ENCODE measurements at regions not wholly inside any gene's neighbourhood (a gene's known extent, or its start where the extent isn't known, plus 50 kb on each side); places are given as distances from the start of the nearest gene placed in this dataset.

GRCh38 chr5:173527671-173528070 lies 88.8 kb downstream of the BOD1 start:
- no peak for DNase-seq (ENCODE audit: low spot score)

GRCh38 chr5:173524136-173524535 lies 92.3 kb downstream of the BOD1 start:
- DNase-seq (ENCODE audit: low spot score) = no peak

- DNase-seq (ENCODE audit: low spot score) = no peak
These were observed 93.1 kb downstream of the BOD1 start for GRCh38 chr5:173523388-173523787.

- DNase-seq (ENCODE audit: low spot score) = no peak
These were observed 93.9 kb downstream of the BOD1 start for GRCh38 chr5:173522518-173522917.

- DNase-seq (ENCODE audit: low spot score) = no peak
These were observed 97.6 kb downstream of the BOD1 start for GRCh38 chr5:173518856-173519255.

- no peak for DNase-seq (ENCODE audit: low spot score)
These were observed 98.8 kb downstream of the BOD1 start for GRCh38 chr5:173517648-173518047.

GRCh38 chr5:173515526-173515925 lies 100.9 kb downstream of the BOD1 start:
- DNase-seq (ENCODE audit: low spot score) = no peak

- DNase-seq (ENCODE audit: low spot score) = no peak
These were observed 101.8 kb downstream of the BOD1 start for GRCh38 chr5:173514661-173515060.

- no peak for DNase-seq (ENCODE audit: low spot score)
These were observed 102.9 kb downstream of the BOD1 start for GRCh38 chr5:173513521-173513991.

- DNase-seq (ENCODE audit: low spot score) = no peak
These were observed 103.6 kb downstream of the BOD1 start for GRCh38 chr5:173512637-173513435.

GRCh38 chr5:173509060-173509459 lies 107.4 kb downstream of the BOD1 start:
- no peak for DNase-seq (ENCODE audit: low spot score)

GRCh38 chr5:173507171-173507570 lies 109.3 kb downstream of the BOD1 start:
- DNase-seq (ENCODE audit: low spot score) = no peak

- DNase-seq (ENCODE audit: low spot score) = no peak
These were observed 110.8 kb downstream of the BOD1 start for GRCh38 chr5:173505634-173506033.

- DNase-seq (ENCODE audit: low spot score) = no peak
These were observed 114.5 kb downstream of the BOD1 start for GRCh38 chr5:173501922-173502321.

- DNase-seq (ENCODE audit: low spot score) = no peak
These were observed 115.2 kb downstream of the BOD1 start for GRCh38 chr5:173501271-173501670.

- no peak for DNase-seq (ENCODE audit: low spot score)
These were observed 116.3 kb downstream of the BOD1 start for GRCh38 chr5:173500213-173500560.

- no peak for DNase-seq (ENCODE audit: low spot score)
These were observed 116.8 kb downstream of the BOD1 start for GRCh38 chr5:173499471-173500212.

GRCh38 chr5:173498739-173499470 lies 117.5 kb downstream of the BOD1 start:
- no peak for DNase-seq (ENCODE audit: low spot score)

GRCh38 chr5:173498286-173498685 lies 118.2 kb downstream of the BOD1 start:
- DNase-seq (ENCODE audit: low spot score) = no peak

GRCh38 chr5:173497685-173498084 lies 118.8 kb downstream of the BOD1 start:
- DNase-seq (ENCODE audit: low spot score) = no peak

GRCh38 chr5:173496883-173497255 lies 119.6 kb downstream of the BOD1 start:
- DNase-seq (ENCODE audit: low spot score) = no peak

GRCh38 chr5:173496129-173496882 lies 120.1 kb downstream of the BOD1 start:
- no peak for DNase-seq (ENCODE audit: low spot score)

Measured in COLO829 (cell line).